ENCODE measurements at regions not wholly inside any gene's neighbourhood (a gene's known extent, or its start where the extent isn't known, plus 50 kb on each side); places are given as distances from the start of the nearest gene placed in this dataset.

GRCh38 chr6:156658186-156658965 is 118.8 kb upstream of the ARID1B start:
- Histone ChIP-seq H3F3A (ENCODE audit: insufficient read depth, low read length) (no peaks in the 10 kb centered on the region), H3K9me3 (replicated peaks; ENCODE audit: insufficient read depth, low read length) (no peaks in the 10 kb centered on the region), H3K27ac (ENCODE audit: low read length) (no peak overlapping the region), H3K4me2 (ENCODE audit: low read depth, low read length) (no peak overlapping the region), H3K27me3 (replicated peaks; ENCODE audit: insufficient read depth, low read length) (no peaks in the 10 kb centered on the region), H3K4me1 (ENCODE audit: low read length) (no peaks in the 10 kb centered on the region), H3K9me2 (replicated peaks; ENCODE audit: insufficient read depth, low read length) (no peaks in the 10 kb centered on the region), H3K4me3 (ENCODE audit: low read length) (no peak overlapping the region), H3K36me3 (replicated peaks; ENCODE audit: insufficient read depth, low read length) (no peaks in the 10 kb centered on the region), H4K20me1 (ENCODE audit: insufficient read depth, low read length) (no peaks in the 10 kb centered on the region), H3K9ac (ENCODE audit: low read length) (no peak overlapping the region), H3K79me2 (ENCODE audit: low read length) (no peaks in the 10 kb centered on the region), H2AFZ (ENCODE audit: low read length) (no peak overlapping the region)
- no peak for TF ChIP-seq EZH2phosphoT487 (IDR thresholded peaks at IDR 0.05; ENCODE audit: low read length)
- no peak for TF ChIP-seq EZH2 (optimal IDR thresholded peaks at IDR 0.05; ENCODE audit: low read depth, low read length)
- no peak for TF ChIP-seq CTCF (IDR thresholded peaks at IDR 0.05; ENCODE audit: low read length)
- no peak for DNase-seq

- no peaks in the 10 kb centered on the region for H3K27me3 ChIP-seq (replicated peaks; ENCODE audit: insufficient read depth, low read length)
- H3K4me1 ChIP-seq (ENCODE audit: low read length): no peaks in the 10 kb centered on the region
- no peaks in the 10 kb centered on the region for H3K9me3 ChIP-seq (replicated peaks; ENCODE audit: insufficient read depth, low read length)
- no peak overlapping the region for H2AFZ ChIP-seq (ENCODE audit: low read length)
- no peak overlapping the region for H3K4me3 ChIP-seq (ENCODE audit: low read length)
- no peaks in the 10 kb centered on the region for H3F3A ChIP-seq (ENCODE audit: insufficient read depth, low read length)
- H3K4me2 ChIP-seq (ENCODE audit: low read depth, low read length): no peak overlapping the region
- H4K20me1 ChIP-seq (ENCODE audit: insufficient read depth, low read length): no peaks in the 10 kb centered on the region
- H3K36me3 ChIP-seq (replicated peaks; ENCODE audit: insufficient read depth, low read length): no peaks in the 10 kb centered on the region
- H3K27ac ChIP-seq (ENCODE audit: low read length): no peak overlapping the region
- TF ChIP-seq CTCF (IDR thresholded peaks at IDR 0.05; ENCODE audit: low read length) (no peak), EZH2phosphoT487 (IDR thresholded peaks at IDR 0.05; ENCODE audit: low read length) (no peak), EZH2 (optimal IDR thresholded peaks at IDR 0.05; ENCODE audit: low read depth, low read length) (no peak)
- DNase-seq: no peak
- H3K9ac ChIP-seq (ENCODE audit: low read length): no peak overlapping the region
- H3K9me2 ChIP-seq (replicated peaks; ENCODE audit: insufficient read depth, low read length): no peaks in the 10 kb centered on the region
- H3K79me2 ChIP-seq (ENCODE audit: low read length): no peaks in the 10 kb centered on the region
These were observed 119.9 kb upstream of the ARID1B start for GRCh38 chr6:156657296-156657695.

- Histone ChIP-seq H3K4me2 (ENCODE audit: low read depth, low read length) (no peak overlapping the region), H3K36me3 (replicated peaks; ENCODE audit: insufficient read depth, low read length) (no peaks in the 10 kb centered on the region), H3K79me2 (ENCODE audit: low read length) (no peaks in the 10 kb centered on the region), H3K9me3 (replicated peaks; ENCODE audit: insufficient read depth, low read length) (no peaks in the 10 kb centered on the region), H3F3A (ENCODE audit: insufficient read depth, low read length) (no peaks in the 10 kb centered on the region), H4K20me1 (ENCODE audit: insufficient read depth, low read length) (no peaks in the 10 kb centered on the region), H3K27me3 (replicated peaks; ENCODE audit: insufficient read depth, low read length) (no peaks in the 10 kb centered on the region), H3K27ac (ENCODE audit: low read length) (no peak overlapping the region), H3K9me2 (replicated peaks; ENCODE audit: insufficient read depth, low read length) (no peaks in the 10 kb centered on the region), H3K9ac (ENCODE audit: low read length) (no peak overlapping the region), H2AFZ (ENCODE audit: low read length) (no peak overlapping the region), H3K4me3 (ENCODE audit: low read length) (no peak overlapping the region), H3K4me1 (ENCODE audit: low read length) (no peaks in the 10 kb centered on the region)
- no peak for DNase-seq
- no peak for TF ChIP-seq CTCF (IDR thresholded peaks at IDR 0.05; ENCODE audit: low read length)
These were observed 122.0 kb upstream of the ARID1B start for GRCh38 chr6:156654919-156655918.
